ENCODE measurements at regions not wholly inside any gene's neighbourhood (a gene's known extent, or its start where the extent isn't known, plus 50 kb on each side); places are given as distances from the start of the nearest gene placed in this dataset.
"Not testable (repeated sequence)": the region's sequence is repeated elsewhere in the genome, so short reads cannot be mapped to it uniquely, and the experiment has no call there.

GRCh38 chr13:112260108-112261055 is 115.8 kb upstream of the SPACA7 start:
- no peak for DNase-seq
- Histone ChIP-seq H3K4me3 (no peak overlapping the region), H3K27ac (no peak overlapping the region), H3K27me3 (ENCODE audit: low read depth) (no peaks in the 10 kb centered on the region), H3K36me3 (no peaks in the 10 kb centered on the region), H3K4me1 (no peaks in the 10 kb centered on the region), H3K9me3 (no peaks in the 10 kb centered on the region)
- no peak for ATAC-seq
- intact Hi-C loops (cut with DNase I), result no loop called here
- no peak for TF ChIP-seq CTCF (IDR thresholded peaks at IDR 0.05)

GRCh38 chr13:112261924-112262323 is 114.2 kb upstream of the SPACA7 start:
- Histone ChIP-seq H3K9me3 (no peaks in the 10 kb centered on the region), H3K27ac (no peak overlapping the region), H3K27me3 (ENCODE audit: low read depth) (no peaks in the 10 kb centered on the region), H3K4me1 (no peaks in the 10 kb centered on the region), H3K36me3 (no peaks in the 10 kb centered on the region), H3K4me3 (no peak overlapping the region)
- ATAC-seq, result no peak
- intact Hi-C loops (cut with DNase I), result no loop called here
- DNase-seq, result no peak
- no peak for TF ChIP-seq CTCF (IDR thresholded peaks at IDR 0.05)

GRCh38 chr13:112263152-112263551 is 113.0 kb upstream of the SPACA7 start:
- Histone ChIP-seq H3K27ac (no peak overlapping the region), H3K4me1 (no peaks in the 10 kb centered on the region), H3K27me3 (ENCODE audit: low read depth) (no peaks in the 10 kb centered on the region), H3K9me3 (no peaks in the 10 kb centered on the region), H3K4me3 (no peak overlapping the region), H3K36me3 (no peaks in the 10 kb centered on the region)
- DNase-seq (no peak), ATAC-seq (no peak)
- intact Hi-C loops (cut with DNase I), result no loop called here
- no peak for TF ChIP-seq CTCF (IDR thresholded peaks at IDR 0.05)

GRCh38 chr13:112267660-112268059 is 108.5 kb upstream of the SPACA7 start:
- H3K27ac ChIP-seq, result no peak overlapping the region
- no peaks in the 10 kb centered on the region for H3K4me1 ChIP-seq
- H3K27me3 ChIP-seq (ENCODE audit: low read depth), result peaks cover 8% of the 10 kb centered on the region
- H3K4me3 ChIP-seq, result no peak overlapping the region
- no peaks in the 10 kb centered on the region for H3K9me3 ChIP-seq
- intact Hi-C loops (cut with DNase I), result no loop called here
- no peak for TF ChIP-seq CTCF (IDR thresholded peaks at IDR 0.05)
- DNase-seq (no peak), ATAC-seq (no peak)
- H3K36me3 ChIP-seq, result no peaks in the 10 kb centered on the region

- no peak for TF ChIP-seq CTCF (IDR thresholded peaks at IDR 0.05)
- intact Hi-C loops (cut with DNase I), result no loop called here
- H3K27me3 ChIP-seq (ENCODE audit: low read depth), result peaks cover 10% of the 10 kb centered on the region
- no peak overlapping the region for H3K4me3 ChIP-seq
- H3K36me3 ChIP-seq, result no peaks in the 10 kb centered on the region
- DNase-seq (no peak), ATAC-seq (no peak)
- no peak overlapping the region for H3K27ac ChIP-seq
- H3K9me3 ChIP-seq, result no peaks in the 10 kb centered on the region
- no peaks in the 10 kb centered on the region for H3K4me1 ChIP-seq
Observed at GRCh38 chr13:112270951-112271350, 105.2 kb upstream of the SPACA7 start.

- H3K4me3 ChIP-seq; H3K27me3 ChIP-seq (ENCODE audit: low read depth); H3K4me1 ChIP-seq; H3K9me3 ChIP-seq; H3K27ac ChIP-seq; ATAC-seq; H3K36me3 ChIP-seq; DNase-seq; intact Hi-C loops (cut with DNase I): not testable (repeated sequence)
Observed at GRCh38 chr13:112286733-112287132, 89.4 kb upstream of the SPACA7 start.
